ENCODE measurements at regions not wholly inside any gene's neighbourhood (a gene's known extent, or its start where the extent isn't known, plus 50 kb on each side); places are given as distances from the start of the nearest gene placed in this dataset.
"Not testable (repeated sequence)": the region's sequence is repeated elsewhere in the genome, so short reads cannot be mapped to it uniquely, and the experiment has no call there.

- TF ChIP-seq CTCF (conservative IDR thresholded peaks at IDR 0.05; ENCODE audit: low read depth, low read length), result no peak
- H3K4me3 ChIP-seq (ENCODE audit: low read depth, low read length), result peak overlapping the region; percentile 25
- no peak for DNase-seq (ENCODE audit: low read depth)
Observed at GRCh38 chr15:23869396-23869795, 182.3 kb upstream of the NDN start.

- DNase-seq (ENCODE audit: low read depth); H3K4me3 ChIP-seq (ENCODE audit: low read depth, low read length): not testable (repeated sequence)
Observed at GRCh38 chr15:23873613-23874012, 186.5 kb upstream of the NDN start.

GRCh38 chr15:23877502-23878412, 190.7 kb upstream of the NDN start:
- H3K4me3 ChIP-seq (ENCODE audit: low read depth, low read length), result no peak overlapping the region
- no peak for DNase-seq (ENCODE audit: low read depth)
- TF ChIP-seq CTCF (conservative IDR thresholded peaks at IDR 0.05; ENCODE audit: low read depth, low read length), result peak; percentile 53

- no peak overlapping the region for H3K4me3 ChIP-seq (ENCODE audit: low read depth, low read length)
- no peak for DNase-seq (ENCODE audit: low read depth)
- no peak for TF ChIP-seq CTCF (conservative IDR thresholded peaks at IDR 0.05; ENCODE audit: low read depth, low read length)
Observed at GRCh38 chr15:23881291-23881690, 194.2 kb upstream of the NDN start.

- no peak for DNase-seq (ENCODE audit: low read depth)
- no peak overlapping the region for H3K4me3 ChIP-seq (ENCODE audit: low read depth, low read length)
- no peak for TF ChIP-seq CTCF (conservative IDR thresholded peaks at IDR 0.05; ENCODE audit: low read depth, low read length)
Observed at GRCh38 chr15:23890218-23890617, 203.1 kb upstream of the NDN start.

- TF ChIP-seq CTCF (conservative IDR thresholded peaks at IDR 0.05; ENCODE audit: low read depth, low read length), result no peak
- no peak overlapping the region for H3K4me3 ChIP-seq (ENCODE audit: low read depth, low read length)
- no peak for DNase-seq (ENCODE audit: low read depth)
Observed at GRCh38 chr15:23897091-23897490, 210.0 kb upstream of the NDN start.

GRCh38 chr15:23897531-23897930, 210.4 kb upstream of the NDN start:
- no peak overlapping the region for H3K4me3 ChIP-seq (ENCODE audit: low read depth, low read length)
- DNase-seq (ENCODE audit: low read depth), result no peak
- no peak for TF ChIP-seq CTCF (conservative IDR thresholded peaks at IDR 0.05; ENCODE audit: low read depth, low read length)

All from epithelial cell of proximal tubule (primary cell).